CD14-positive monocyte (primary cell): ENCODE measurements at regions not wholly inside any gene's neighbourhood (a gene's known extent, or its start where the extent isn't known, plus 50 kb on each side); places are given as distances from the start of the nearest gene placed in this dataset.

Experiments used
- DNase-seq, 3 donors: peaks; one replicate each; pipeline ENCODE4 v3.0.0-alpha.2; 2011 to 2022
- H2AFZ ChIP-seq: 2 replicates; pipeline ENCODE4 v1.6.0; 2012; ENCODE audit warnings: mild to moderate bottlenecking, low read depth, low read length, inconsistent platforms; ENCODE audit not compliant: insufficient read depth, poor library complexity, severe bottlenecking
- H3K27ac ChIP-seq, 2 donors: 1 replicate in 1 of 2; 2 replicates in 1 of 2; pipeline ENCODE4 v1.5.1; 2012 to 2013; ENCODE audit warnings: low read length in 2 of 2, control low read depth in 1 of 2, inconsistent platforms in 1 of 2, low read depth in 1 of 2, mild to moderate bottlenecking in 1 of 2
- H3K27me3 ChIP-seq, 2 donors: one replicate each; pipeline versions ENCODE4 v1.6.0 to v1.6.1; 2011 to 2013; ENCODE audit warnings: low read length in 2 of 2; ENCODE audit not compliant: control insufficient read depth in 2 of 2, insufficient read depth in 2 of 2
- H3K36me3 ChIP-seq, 2 donors: replicated peaks in 1 of 2; 1 replicate in 1 of 2; 2 replicates in 1 of 2; pipeline versions ENCODE4 v1.5.1 to v1.6.1; 2012 to 2013; ENCODE audit warnings: low read length in 2 of 2, control low read depth in 1 of 2, inconsistent platforms in 1 of 2, mild to moderate bottlenecking in 1 of 2; ENCODE audit not compliant: insufficient read depth in 2 of 2, control insufficient read depth in 1 of 2
- H3K4me1 ChIP-seq, 2 donors: 1 replicate in 1 of 2; 2 replicates in 1 of 2; pipeline versions ENCODE4 v1.5.1 to v1.6.1; 2012 to 2013; ENCODE audit warnings: low read length in 2 of 2, control low read depth in 1 of 2, inconsistent platforms in 1 of 2, mild to moderate bottlenecking in 1 of 2, moderate library complexity in 1 of 2; ENCODE audit not compliant: insufficient read depth in 2 of 2, control insufficient read depth in 1 of 2
- H3K4me2 ChIP-seq: replicated peaks from 2 replicates; pipeline ENCODE3; 2012; ENCODE audit warnings: low read length, moderate library complexity, mild to moderate bottlenecking; ENCODE audit not compliant: poor library complexity, severe bottlenecking; ENCODE audit errors: extremely low read depth
- H3K4me3 ChIP-seq, 3 experiments: fragments of 200-600 bp in 1 of 3; sonication (generic) in 1 of 3; replicated peaks in 1 of 3; 1 replicate in 2 of 3; 2 replicates in 1 of 3; pipeline ENCODE4 v1.5.1; 2011 to 2013; ENCODE audit warnings: low read length in 3 of 3, mild to moderate bottlenecking in 3 of 3, control low read depth in 2 of 3, low read depth in 2 of 3, inconsistent platforms in 1 of 3, moderate library complexity in 1 of 3
- H3K79me2 ChIP-seq: 2 replicates; pipeline ENCODE4 v1.6.0; 2012; ENCODE audit warnings: mild to moderate bottlenecking, control low read depth, inconsistent platforms, low read length, moderate library complexity; ENCODE audit not compliant: insufficient read depth
- H3K9ac ChIP-seq: 2 replicates; pipeline ENCODE4 v1.6.0; 2017; ENCODE audit warnings: low read length, mild to moderate bottlenecking; ENCODE audit not compliant: insufficient read depth, poor library complexity, severe bottlenecking
- H3K9me3 ChIP-seq, 2 donors: replicated peaks in 1 of 2; 1 replicate in 1 of 2; 2 replicates in 1 of 2; pipeline versions ENCODE4 v1.5.1 to v1.6.1; 2012 to 2013; ENCODE audit warnings: low read length in 2 of 2, control low read depth in 1 of 2; ENCODE audit not compliant: control insufficient read depth in 1 of 2, insufficient read depth in 1 of 2
- H4K20me1 ChIP-seq: 2 replicates; pipeline ENCODE4 v1.6.0; 2012; ENCODE audit warnings: mild to moderate bottlenecking, low read length, control low read depth, moderate library complexity; ENCODE audit not compliant: insufficient read depth
- H3K27ac Mint-ChIP-seq, 7 donors: one replicate each; pipeline ENCODE4 v1.8.0; 2020; ENCODE audit warnings: mild to moderate bottlenecking in 7 of 7, mixed read lengths in 7 of 7, moderate library complexity in 6 of 7, inconsistent platforms in 2 of 7
- H3K27me3 Mint-ChIP-seq, 3 donors: one replicate each; pipeline ENCODE4 v1.8.0; 2021 to 2022; ENCODE audit warnings: low read depth in 3 of 3, mild to moderate bottlenecking in 3 of 3, mixed read lengths in 3 of 3, moderate library complexity in 3 of 3, inconsistent platforms in 1 of 3
- H3K36me3 Mint-ChIP-seq, 2 donors: one replicate each; pipeline ENCODE4 v1.8.0; 2020; ENCODE audit warnings: mixed read lengths in 2 of 2, inconsistent platforms in 1 of 2, mild to moderate bottlenecking in 1 of 2
- H3K4me1 Mint-ChIP-seq: one replicate; pipeline ENCODE4 v1.8.0; 2020; ENCODE audit warnings: mild to moderate bottlenecking, mixed read lengths
- H3K4me3 Mint-ChIP-seq, 2 donors: one replicate each; pipeline ENCODE4 v1.8.0; 2020; ENCODE audit warnings: mild to moderate bottlenecking in 2 of 2, mixed read lengths in 2 of 2, moderate library complexity in 1 of 2
- H3K9me3 Mint-ChIP-seq, 7 donors: one replicate each; pipeline ENCODE4 v1.8.0; 2020 to 2022; ENCODE audit warnings: mixed read lengths in 7 of 7, mild to moderate bottlenecking in 6 of 7, moderate library complexity in 6 of 7, inconsistent platforms in 2 of 7
- CTCF ChIP-seq: fragments of 200-600 bp; IDR thresholded peaks from one replicate; pipeline ENCODE4 v1.8.0; 2022; ENCODE audit warnings: antibody characterized with exemption, mild to moderate bottlenecking
- WGBS: methylation state at CpG from one replicate; pipeline ENCODE4 v1.1.5; 2013; ENCODE audit warnings: missing lambda C conversion rate; ENCODE audit not compliant: insufficient coverage; 5-methylcytosine and 5-hydroxymethylcytosine counted together
- intact Hi-C, 2 donors: fragments of 100-400 bp; cut with micrococcal nuclease; formaldehyde crosslinking; loops; one replicate each; pipeline versions ENCODE4 v1.15.0 to v1.15.1; 2023

GRCh38 chr4:60617731-60618130 lies 582.4 kb upstream of the ADGRL3 start:
- no peak overlapping the region for H3K9ac ChIP-seq
- H3K9me3 ChIP-seq: peaks cover 10 to 12% of the 10 kb centered on the region in 2 donors
- no peak for DNase-seq
- H2AFZ ChIP-seq: no peak overlapping the region
- H3K27ac Mint-ChIP-seq: no peak overlapping the region
- no peak overlapping the region for H3K4me3 Mint-ChIP-seq
- no peak for TF ChIP-seq CTCF
- no peaks in the 10 kb centered on the region for H3K27me3 Mint-ChIP-seq
- WGBS: no CpG with 5 or more reads among the region's 4 CpGs
- H3K36me3 Mint-ChIP-seq: no peaks in the 10 kb centered on the region
- H3K4me1 Mint-ChIP-seq: no peaks in the 10 kb centered on the region
- no peaks in the 10 kb centered on the region for H3K4me1 ChIP-seq
- H3K79me2 ChIP-seq: no peaks in the 10 kb centered on the region
- H3K27me3 ChIP-seq: no peaks in the 10 kb centered on the region
- no peak overlapping the region for H3K4me2 ChIP-seq
- no peak overlapping the region for H3K4me3 ChIP-seq
- H3K36me3 ChIP-seq: no peaks in the 10 kb centered on the region
- intact Hi-C loops: no loop called here
- no peak overlapping the region for H3K27ac ChIP-seq
- H3K9me3 Mint-ChIP-seq: peaks cover 4 to 15% (median 6%) of the 10 kb centered on the region in 7 donors
- no peaks in the 10 kb centered on the region for H4K20me1 ChIP-seq

- Mint-ChIP-seq H3K4me3 (no peak overlapping the region), H3K9me3 (peaks cover 4 to 20% (median 10%) of the 10 kb centered on the region in 7 donors), H3K36me3 (no peaks in the 10 kb centered on the region), H3K4me1 (no peaks in the 10 kb centered on the region), H3K27ac (no peak overlapping the region), H3K27me3 (no peaks in the 10 kb centered on the region)
- Histone ChIP-seq H3K4me2 (no peak overlapping the region), H3K27ac (no peak overlapping the region), H3K9me3 (peaks cover 10 to 12% of the 10 kb centered on the region in 2 donors), H2AFZ (no peak overlapping the region), H3K79me2 (no peaks in the 10 kb centered on the region), H3K9ac (no peak overlapping the region), H3K4me1 (no peaks in the 10 kb centered on the region), H3K27me3 (no peaks in the 10 kb centered on the region), H4K20me1 (no peaks in the 10 kb centered on the region), H3K36me3 (no peaks in the 10 kb centered on the region), H3K4me3 (no peak overlapping the region)
- DNase-seq: no peak
- TF ChIP-seq CTCF: no peak
- intact Hi-C loops: no loop called here
- no CpG with 5 or more reads among the region's 2 CpGs for WGBS
Observed at GRCh38 chr4:60619531-60620305, 580.4 kb upstream of the ADGRL3 start.
